GM21825 (cell line): ENCODE measurements at regions not wholly inside any gene's neighbourhood (a gene's known extent, or its start where the extent isn't known, plus 50 kb on each side); places are given as distances from the start of the nearest gene placed in this dataset.

Experiments used
- ATAC-seq: cut with Tn5 transposase; IDR thresholded peaks from one replicate; pipeline ENCODE4 v1.9.1; 2021; ENCODE audit warnings: mild to moderate bottlenecking, moderate library complexity; ENCODE audit not compliant: unreplicated experiment

- ATAC-seq, result no peak
Measured at GRCh38 chr13:48181482-48182145, 51.4 kb upstream of the ITM2B start.

- ATAC-seq, result no peak
Measured at GRCh38 chr13:48178126-48178525, 54.9 kb upstream of the ITM2B start.

DNA sequence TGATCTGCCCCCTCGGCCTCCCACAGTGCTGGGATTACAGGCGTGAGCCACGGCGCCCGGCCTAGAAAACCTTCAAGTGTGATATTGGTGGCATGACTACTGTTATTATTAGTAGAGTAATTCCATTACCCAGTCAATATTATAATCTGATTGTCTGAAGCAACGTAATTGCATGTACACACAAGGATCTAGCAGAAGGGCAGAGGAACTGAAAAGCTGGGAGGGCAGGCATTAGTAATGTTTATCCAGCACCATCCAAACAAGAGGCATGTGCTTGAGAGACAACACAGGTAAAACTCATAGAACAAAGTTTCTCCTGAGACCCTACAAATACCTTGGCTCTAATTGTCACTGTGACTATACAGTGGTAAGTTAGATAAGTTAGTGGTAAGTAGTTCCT lies 56.2 kb upstream of the ITM2B start:
- ATAC-seq, result no peak

DNA sequence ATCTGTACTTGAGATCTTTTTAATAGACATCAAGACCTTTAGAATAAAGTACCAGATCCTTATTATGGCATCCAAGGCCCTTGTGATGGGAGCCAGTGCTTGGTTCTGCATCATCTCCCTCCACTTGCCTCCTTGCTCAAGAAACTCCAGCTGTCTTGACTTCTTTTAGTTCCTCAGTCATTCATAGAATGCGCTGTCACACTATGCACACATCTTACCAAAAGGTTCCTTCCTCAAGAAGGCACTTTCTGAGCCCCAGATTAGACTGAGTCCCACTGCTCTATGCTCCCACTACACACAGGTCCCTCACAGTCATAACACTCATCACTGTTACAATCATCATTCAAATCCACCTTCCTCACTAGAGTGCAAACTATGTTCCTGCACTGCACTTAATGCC lies 57.8 kb upstream of the ITM2B start:
- no peak for ATAC-seq

DNA sequence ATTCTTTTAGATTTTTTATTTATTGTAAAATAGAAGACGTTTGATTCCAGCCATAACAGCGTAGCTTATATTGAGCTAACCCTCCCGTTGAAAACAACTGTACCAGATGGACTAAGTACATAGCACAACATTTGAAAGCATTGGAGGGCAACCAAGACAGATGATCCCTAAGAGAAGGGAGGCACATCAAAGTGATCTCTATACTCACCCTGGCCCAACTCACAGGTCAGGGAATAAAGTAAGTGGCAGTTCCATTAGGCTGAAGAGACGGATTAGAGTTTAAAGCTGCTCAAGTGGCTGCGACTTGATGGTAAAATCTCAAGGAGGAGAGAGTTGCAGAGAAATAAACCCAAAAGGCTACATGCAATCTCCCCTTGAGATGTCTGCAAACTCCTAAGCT lies 65.1 kb upstream of the ITM2B start:
- ATAC-seq, result no peak

GRCh38 chr13:48165727-48166126 lies 67.3 kb upstream of the ITM2B start:
- no peak for ATAC-seq

GRCh38 chr13:48165063-48165462 lies 67.9 kb upstream of the ITM2B start:
- no peak for ATAC-seq

DNA sequence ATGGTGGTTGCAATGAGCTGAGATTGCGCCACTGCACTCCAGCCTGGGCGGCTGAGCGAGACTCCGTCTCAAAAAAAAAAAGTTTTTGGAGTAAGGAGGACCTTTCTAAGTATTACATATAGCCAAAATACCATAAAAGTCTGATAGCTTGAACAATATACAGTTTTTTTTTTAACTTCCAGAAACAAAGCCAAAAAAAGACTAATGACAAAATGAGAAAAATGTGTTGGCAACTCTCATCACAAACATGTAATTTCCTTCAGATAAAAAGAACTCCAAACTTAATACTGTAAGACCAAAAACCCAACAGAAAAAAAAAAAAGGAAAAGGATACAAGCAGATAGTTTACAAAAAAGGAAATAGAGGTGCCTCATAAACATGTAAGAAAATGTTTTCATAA lies 68.2 kb upstream of the MED4 start:
- ATAC-seq, result no peak

GRCh38 chr13:48162217-48162616 lies 67.3 kb upstream of the MED4 start:
- no peak for ATAC-seq

DNA sequence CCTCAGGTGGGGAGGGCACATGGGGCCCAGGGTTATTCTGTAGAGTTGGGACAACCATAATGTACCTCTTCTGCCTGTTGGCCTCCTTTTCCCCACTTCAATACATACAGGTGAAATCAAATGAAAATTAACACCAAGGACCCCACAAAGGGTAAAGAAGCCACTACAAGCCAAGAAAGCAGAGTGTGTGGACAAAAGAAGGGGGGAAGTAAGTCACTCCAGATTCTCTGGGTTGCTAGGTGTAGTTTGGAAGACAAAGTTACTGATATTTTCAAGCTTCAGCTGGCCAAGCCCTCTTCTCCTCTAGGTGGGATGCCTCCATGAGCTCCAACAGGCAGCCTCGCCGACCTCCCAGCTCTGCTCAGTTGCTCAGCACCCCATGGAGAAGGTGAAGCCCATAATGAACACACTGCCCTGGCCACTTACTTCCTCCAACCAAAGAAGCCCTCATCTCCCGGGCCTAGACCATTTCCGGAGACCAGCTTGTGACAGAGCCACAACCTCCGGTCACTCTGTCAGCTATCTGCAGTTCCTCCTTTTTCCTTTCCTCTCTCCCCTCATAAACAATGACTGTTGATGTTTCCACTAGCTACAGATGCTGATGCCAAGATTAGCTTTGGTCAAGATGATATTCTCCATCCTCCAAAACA lies 66.8 kb upstream of the MED4 start:
- no peak for ATAC-seq

DNA sequence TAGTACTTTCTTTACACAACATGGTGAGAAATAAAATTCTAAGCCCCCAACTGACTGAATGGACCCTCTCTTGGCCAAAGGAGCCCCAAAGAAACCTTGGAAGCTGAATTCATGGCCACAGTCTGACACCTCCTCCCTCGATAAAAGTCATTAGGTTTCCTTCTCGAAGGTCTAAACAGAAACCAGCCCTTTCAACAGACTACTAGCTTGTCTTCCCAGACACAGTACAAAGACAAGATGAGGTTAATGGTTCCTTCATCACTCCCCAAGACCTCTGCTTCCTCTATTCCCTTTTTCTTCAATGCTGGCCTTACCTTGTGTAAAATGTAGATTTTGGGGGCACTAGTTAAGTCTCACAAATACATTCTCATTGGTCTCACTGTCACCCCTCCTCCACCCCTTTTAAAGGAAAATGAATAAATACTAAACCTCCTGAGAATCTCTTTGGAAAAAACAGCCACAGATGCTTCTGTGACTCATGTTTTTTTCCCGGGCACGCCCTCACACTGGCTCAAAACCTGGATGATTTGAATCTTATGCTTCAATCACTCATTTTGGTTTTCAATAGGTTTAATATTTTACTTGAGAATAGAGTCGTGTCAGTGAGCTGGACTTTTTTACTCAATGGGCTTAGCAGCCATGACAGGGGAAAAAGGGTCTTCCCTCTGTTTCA lies 65.8 kb upstream of the MED4 start:
- ATAC-seq, result no peak

- no peak for ATAC-seq
Measured at GRCh38 chr13:48159826-48160225, 64.9 kb upstream of the MED4 start.

GRCh38 chr13:48159401-48159800 lies 64.5 kb upstream of the MED4 start:
- ATAC-seq, result no peak

GRCh38 chr13:48158915-48159314 lies 64.0 kb upstream of the MED4 start:
- ATAC-seq, result no peak

DNA sequence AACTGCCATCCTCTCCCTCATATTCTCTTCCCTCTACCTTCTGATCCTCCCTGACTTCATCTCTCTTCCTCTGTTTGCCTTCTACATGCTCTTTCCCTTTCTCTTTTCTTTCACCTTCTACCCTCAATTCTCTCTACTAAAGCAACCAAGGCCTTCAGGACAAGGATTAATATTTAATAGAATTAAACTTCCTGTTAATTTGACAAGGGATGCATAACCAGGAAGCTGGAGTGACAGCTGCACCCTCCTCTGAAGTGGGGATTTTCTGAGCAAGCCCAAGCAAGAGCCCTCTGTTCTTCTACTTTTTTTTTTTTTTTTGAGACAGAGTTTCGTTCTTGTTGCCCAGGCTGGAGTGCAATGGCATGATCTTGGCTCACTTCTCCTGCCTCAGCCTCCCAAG lies 63.4 kb upstream of the MED4 start:
- ATAC-seq, result peak; percentile 60

GRCh38 chr13:48156466-48156865 lies 61.6 kb upstream of the MED4 start:
- no peak for ATAC-seq

DNA sequence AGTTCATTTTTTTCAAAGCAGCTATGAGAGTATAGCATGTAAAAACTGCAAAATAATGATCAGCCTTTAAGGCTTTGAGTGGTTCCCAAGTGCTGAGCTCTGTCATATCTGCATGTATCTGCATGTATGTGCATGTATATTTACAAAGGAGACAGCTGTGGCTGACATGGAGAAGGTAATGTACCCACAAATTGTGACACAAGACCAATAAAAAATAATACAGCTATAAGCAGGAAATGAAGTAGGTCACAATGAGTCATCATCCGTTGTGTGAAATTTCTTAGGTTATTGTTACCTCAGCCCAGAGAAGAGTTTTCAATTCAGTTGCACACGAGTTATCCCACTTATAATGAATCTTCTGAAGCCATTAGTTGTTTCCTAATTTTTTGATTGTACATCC lies 60.9 kb upstream of the MED4 start:
- ATAC-seq, result no peak

- no peak for ATAC-seq
Measured at GRCh38 chr13:48154671-48155070, 59.8 kb upstream of the MED4 start.

DNA sequence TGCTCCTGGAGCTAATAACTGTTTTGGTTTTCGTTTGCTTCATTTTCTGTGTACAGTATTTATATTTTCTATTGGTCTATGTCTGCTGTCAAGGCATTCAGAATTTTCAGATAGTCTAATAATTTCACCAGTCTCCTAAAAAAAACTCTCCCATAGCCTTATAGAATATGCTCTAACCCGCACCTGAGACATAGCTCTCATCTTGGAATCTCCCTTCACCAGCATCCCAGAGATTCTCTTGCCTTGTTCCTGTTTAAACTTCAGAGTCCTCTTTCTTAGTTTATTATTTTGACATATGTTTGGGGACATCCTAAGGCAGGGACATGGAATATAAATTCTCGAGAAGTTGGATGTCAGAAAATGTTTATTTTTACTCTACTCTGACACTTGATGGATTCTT lies 58.3 kb upstream of the MED4 start:
- ATAC-seq, result no peak

GRCh38 chr13:48151363-48152161 lies 56.7 kb upstream of the MED4 start:
- no peak for ATAC-seq

GRCh38 chr13:48148454-48148853 lies 53.5 kb upstream of the MED4 start:
- no peak for ATAC-seq

DNA sequence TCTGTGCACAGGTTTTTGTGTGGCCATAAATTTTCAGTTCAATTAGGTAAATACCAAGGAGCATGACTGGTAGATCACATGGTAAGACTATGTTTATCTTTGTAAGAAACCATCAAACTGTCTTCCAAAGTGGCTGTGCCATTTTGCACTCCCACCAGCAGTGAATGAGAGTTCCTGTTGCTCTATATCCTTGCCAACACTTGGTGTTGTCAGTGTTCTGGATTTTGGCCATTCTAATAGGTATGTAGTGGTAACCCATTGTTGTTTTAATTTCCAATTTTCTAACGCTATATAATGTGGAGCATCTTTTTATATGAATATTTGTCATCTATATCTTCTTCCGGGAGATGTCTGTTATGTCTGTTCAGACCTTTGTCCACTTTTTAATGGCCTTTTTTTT lies 51.7 kb upstream of the MED4 start:
- no peak for ATAC-seq
